ENCODE measurements at regions not wholly inside any gene's neighbourhood (a gene's known extent, or its start where the extent isn't known, plus 50 kb on each side); places are given as distances from the start of the nearest gene placed in this dataset.

DNA sequence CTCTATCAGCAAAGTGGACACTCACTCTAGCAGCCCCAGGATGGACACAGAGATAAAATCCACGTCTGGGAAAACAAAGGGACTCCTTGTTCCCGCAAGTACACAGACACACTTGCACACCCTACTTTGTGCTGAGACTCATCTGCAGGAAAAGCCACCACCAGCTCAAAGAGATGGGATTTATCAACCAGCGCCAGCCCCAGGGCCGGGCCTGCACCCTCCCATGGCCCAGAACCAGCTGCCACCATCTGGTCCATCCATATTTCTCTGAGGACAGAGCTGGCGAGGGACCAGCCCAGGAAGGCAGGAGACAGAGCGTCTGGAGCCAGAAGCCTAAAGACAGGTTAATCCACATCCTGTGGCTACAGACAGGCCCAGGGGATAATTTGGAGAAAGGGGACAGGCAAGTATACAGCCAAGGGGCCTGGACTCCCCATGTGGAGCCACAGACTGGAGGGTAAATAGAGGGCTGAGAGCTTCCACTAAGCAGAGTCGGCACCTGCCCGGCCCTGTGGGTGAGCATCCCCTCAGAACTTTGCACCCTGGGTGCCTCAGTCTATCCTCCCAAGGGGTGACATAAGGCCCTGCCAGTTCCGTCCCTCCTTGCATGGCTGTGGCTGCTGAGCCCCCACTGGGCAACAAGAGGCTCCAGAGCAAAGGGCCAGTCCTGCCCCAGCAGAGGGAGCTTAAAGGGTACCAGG, 233.9 kb downstream of the PTPRU start:
- intact Hi-C loops (cut with DNase I): no loop called here
- no peak for ATAC-seq
- no peak for DNase-seq (ENCODE audit: missing footprints)

DNA sequence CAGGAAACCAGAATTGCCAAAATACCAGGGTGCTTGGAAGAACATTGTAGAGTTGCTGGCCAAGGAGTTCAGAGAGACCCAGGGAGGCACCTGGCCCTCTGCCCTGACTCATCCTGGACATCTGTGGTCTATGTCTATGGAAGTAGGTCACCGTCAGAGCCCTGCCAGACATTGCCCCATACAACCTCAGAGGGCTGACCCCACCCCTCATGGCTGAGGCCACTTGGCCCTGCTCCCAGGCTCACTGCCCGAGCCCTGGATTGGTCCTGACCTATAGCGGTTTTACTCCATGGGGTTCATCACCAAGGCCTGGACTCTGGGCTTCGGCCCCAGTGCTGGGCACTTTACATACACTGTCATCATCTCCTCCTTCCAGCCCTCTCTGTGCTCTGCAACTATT, 233.1 kb downstream of the PTPRU start:
- no peak for ATAC-seq
- intact Hi-C loops (cut with DNase I): no loop called here
- DNase-seq (ENCODE audit: missing footprints): no peak

DNA sequence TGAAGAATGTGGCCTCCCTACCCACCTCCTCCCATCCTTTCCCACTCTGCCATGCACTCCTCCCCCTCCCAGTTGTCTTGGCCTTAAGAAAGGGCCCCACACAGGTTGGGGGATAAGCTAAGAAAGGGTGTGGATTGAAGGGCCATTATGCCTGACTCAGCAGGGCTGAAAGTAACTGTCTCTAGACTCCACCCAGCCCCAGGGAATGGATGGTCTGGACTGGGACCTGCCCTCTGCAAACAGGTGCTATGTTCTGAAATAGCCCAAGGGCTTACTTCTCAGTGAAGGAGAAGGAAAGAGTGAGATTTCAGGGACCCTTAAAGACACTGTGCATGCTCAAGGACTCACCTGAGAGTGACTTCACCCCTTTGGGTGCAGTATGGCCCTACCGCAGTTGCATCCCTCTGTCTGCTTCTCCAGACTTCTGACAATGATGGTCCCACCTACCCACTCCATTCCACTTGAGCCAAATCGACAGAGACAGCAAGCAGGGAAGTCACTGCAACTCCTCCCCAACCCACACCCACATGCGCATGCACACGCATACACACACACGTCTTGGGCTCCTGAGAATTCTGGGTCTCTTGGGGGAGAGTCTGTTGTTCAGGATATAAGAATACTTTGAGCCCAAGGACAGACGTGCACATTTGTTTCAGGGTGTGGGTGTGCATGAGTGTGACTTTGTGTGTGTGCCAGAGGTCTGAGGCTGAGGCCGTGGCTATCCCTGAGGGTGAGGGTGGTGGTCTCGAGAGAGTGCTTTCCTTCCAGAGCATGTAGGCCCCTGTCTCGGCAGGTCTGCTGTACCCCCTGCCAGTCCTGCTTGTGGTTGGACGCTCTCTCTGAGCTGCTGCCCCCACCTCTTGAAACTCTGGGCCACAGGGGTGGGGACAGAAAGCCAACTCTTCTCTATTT, 231.9 kb downstream of the PTPRU start:
- ATAC-seq (no peak), DNase-seq (ENCODE audit: missing footprints) (peak; percentile 26)
- intact Hi-C loops (cut with DNase I): no loop called here

DNA sequence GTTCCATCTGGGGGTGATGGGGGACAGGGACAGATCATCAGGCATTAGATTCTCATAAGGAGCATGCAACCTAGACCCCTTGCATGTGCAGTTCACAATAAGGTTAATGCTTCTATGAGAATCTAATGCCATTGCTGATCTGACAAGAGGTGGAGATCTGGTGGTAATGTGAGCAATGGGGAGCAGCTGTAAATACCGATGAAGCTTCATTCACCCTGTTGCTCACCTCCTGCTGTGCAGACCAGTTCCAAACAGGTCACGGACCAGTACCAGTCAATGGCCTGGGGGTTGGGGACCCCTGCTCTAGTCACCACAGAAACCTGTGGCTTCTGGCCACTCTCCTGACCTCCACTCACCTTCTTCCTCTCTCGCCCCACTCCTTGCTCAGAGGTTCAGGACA, 229.9 kb downstream of the PTPRU start:
- DNase-seq (ENCODE audit: missing footprints) (no peak), ATAC-seq (no peak)
- intact Hi-C loops (cut with DNase I): no loop called here

DNA sequence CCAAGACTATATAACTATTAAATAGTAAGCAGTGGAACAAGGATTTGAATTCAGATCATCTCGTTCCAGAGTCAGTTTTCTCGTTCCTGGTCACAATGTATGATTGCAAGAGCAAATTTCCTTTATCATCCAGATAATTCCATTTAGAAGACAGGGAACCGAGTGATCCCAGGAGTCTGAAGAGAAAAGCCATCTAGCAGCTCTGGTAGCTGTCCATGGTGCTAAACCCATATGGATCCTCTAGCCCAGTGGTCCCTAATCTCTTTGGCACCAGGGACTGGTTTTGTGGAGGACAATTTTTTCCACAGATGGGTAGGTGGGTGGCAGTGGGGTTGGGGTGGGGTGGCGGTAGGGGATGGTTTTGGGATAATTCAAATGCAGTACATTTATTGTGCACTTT, 229.4 kb downstream of the PTPRU start:
- ATAC-seq (no peak), DNase-seq (ENCODE audit: missing footprints) (no peak)
- intact Hi-C loops (cut with DNase I): no loop called here

DNA sequence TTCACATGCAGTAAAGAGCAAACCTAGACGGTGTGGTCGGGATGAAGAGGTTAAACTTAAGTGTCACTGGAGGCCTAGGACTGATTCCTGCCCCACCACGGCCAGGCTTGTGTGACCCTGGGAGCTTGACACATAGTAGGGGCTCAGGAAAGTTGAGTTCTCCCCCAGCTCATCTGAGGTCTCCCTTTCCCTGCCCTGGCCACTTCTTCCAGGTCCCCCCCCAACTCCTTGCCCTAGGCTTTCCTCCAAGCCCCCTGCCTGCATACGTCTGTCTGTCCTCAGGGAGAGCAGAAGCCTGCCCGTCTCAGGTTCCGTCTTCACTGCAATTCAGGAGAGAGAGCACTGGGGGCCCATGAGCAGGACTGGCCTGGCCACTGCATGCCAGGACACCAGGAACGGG, 225.8 kb downstream of the PTPRU start:
- intact Hi-C loops (cut with DNase I): no loop called here
- no peak for DNase-seq (ENCODE audit: missing footprints)
- ATAC-seq: no peak

DNA sequence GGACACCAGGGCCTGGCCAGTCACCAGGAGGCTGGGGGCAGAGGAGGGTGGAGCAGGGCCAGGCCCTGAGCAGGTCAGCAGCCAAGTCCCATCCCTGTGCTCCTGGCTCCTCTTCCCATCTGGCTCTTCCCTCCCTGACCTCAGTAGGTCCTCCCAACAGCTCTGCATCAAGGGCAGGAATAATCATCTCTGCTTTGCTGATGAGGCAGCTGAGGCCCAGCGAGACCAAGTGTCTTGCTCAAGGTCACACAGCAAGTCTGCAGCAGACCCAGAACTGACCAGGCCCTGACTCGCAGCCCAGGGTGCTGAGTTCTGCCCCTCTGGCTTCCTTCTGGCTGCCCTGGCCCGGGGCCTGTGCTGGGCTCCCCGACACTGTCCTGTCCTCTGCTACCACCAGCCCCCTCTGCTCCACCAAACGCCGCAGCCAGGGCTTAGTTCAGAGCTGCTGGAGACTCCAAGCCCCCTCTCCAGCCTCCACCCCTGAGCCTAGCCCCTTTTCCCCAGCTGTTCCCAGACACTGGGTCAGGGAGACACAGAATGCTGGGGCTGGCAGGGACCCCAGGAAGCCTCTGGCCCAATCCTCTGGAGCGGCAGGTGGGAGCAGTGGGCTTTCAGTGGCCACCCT, 224.9 kb downstream of the PTPRU start:
- intact Hi-C loops (cut with DNase I): no loop called here
- ATAC-seq (no peak), DNase-seq (ENCODE audit: missing footprints) (peak; percentile 9)

DNA sequence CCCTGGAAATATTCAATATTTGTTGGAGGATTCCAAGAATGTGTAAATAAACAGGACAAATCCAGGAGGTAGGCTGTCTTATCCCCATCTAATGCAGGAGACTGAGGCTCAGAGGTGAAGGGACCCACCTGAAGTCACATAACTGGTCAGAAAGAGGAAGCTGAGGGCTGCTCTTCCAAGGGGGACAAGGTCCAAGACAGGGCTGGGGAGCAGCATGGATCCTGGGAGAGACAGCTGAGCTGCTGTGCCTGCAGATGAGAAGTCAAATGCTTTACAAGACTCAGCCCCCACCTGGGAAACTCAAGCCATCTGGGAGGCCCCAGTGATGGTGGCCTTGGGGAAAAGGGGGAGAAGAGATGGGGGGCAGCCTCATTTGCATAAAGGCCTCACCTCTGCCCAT, 224.4 kb downstream of the PTPRU start:
- no peak for ATAC-seq
- intact Hi-C loops (cut with DNase I): no loop called here
- DNase-seq (ENCODE audit: missing footprints): peak; percentile 43

DNA sequence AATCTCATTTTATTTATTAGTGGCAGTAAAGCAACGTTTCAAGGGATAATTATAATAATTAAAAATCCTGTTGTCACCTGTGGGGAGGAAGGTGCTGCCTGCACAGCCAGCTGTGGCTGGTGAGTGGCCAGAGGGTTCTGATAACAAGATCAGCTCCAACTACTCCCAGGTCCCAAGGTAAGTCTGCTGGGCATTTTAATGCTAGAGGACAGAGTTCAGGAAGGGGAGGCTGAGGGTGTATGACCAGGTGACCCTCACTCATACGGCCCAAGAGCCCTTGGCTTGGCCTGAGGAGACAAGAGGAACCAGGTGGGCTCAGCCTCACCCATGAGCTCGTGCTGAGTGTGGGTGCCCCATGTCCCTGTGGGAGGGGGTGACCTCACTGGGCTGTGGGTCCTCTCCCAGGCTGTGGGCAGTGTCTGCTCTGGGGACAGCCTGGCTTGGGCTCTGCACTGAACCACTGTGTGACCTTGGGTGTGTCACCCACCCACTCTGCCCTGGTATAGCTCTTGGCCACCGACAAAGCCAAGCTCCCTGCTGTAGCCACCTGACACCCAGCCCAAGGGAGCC, 223.8 kb downstream of the PTPRU start:
- intact Hi-C loops (cut with DNase I): no loop called here
- ATAC-seq (no peak), DNase-seq (ENCODE audit: missing footprints) (no peak)

DNA sequence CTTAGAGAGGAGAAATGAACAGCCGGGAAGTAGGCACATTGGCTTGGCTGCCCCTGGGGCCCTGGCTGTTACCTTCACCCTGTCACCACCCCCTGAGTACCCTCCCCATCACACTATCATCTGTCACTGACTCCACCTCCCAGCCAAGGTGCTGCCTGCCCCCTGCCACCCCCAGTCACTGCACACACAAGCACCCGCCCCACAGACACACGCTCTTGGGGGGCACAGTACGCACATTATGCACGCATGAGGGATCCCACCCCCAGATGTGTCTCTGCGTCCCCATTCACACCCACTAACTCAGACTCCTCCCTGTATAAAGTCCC, 223.3 kb downstream of the PTPRU start:
- ATAC-seq (no peak), DNase-seq (ENCODE audit: missing footprints) (no peak)
- intact Hi-C loops (cut with DNase I): no loop called here

DNA sequence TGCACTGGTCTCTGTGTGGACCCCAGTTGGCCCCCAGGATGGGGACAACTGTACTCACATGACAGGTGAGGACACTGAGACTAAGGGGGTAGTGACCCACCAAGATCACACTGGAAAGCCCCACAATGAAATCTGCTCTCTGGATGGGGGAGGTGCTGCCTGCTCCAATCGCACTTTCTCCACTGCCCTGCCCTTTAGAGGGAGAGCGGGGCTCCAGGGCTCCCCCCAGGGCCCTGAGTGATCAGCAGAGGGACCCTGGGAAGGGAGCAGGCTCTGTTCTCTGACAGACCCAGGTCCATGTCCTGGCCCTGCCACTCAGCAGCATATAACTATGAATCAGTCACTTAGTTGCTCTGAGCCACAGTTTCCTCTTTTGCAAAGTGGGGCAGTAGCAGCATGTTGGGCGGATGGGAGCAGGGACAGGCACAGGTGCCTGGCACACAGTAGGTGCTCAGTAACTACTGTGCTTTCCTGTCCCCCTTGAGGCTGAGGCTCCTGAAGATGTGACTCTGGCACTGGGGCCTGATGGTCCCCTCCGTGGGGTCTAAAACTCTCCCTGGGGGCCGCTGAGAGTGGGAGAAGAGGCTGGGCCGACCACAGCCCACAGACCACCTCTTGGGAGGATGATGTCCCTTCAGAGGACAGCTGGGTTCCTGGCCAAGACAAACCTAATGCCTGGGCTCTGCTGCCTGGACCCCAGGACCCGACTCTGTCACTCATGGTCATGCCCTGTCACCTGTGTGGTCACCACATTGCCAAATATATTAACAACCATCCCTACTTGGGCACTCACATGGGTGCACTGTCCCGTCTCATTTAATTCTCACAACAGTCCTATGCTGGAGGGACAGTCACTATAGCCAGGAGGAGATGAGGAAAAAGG, 222.7 kb downstream of the PTPRU start:
- intact Hi-C loops (cut with DNase I): no loop called here
- no peak for DNase-seq (ENCODE audit: missing footprints)
- no peak for ATAC-seq

DNA sequence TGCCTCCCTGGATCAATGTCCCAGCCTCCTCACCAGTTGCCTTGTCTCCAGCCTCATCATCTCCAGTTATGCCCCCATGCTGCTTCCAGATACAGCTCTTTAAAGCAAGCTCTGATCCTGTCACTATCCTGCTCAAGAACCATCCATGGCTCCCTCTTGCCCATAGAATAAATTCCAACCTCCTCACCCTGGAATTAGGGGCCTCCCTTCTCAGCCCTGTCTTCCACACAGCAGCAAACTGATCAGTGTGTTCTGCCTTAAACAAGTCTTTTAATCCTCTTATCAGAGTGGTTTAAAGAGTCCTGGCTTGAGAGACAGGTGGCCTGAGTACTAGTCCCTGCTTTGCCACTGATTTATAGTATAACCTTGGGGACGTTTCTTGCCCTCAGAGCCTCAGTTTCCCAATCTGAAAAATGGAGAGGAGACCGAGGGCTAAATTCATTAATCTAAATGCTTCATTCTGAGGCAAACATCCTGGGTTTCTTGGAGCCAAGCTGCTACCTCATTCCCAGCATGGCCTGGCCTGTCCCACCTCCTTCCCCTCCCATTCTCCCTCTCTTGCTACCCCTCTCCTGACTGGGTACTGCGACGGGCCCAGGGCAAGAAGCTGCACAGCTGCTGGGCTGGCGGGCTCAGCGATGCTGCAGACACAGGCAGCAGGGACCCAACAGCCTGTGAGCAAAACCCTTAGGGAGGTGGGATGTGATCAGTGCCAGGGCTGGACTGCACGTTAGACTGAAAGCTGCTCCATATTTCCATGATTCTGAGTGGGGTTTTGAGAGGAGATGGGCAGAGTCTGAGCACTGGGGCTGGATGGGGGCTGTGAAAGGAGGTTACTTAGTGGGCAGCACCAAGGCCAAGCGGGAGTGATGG, 221.4 kb downstream of the PTPRU start:
- intact Hi-C loops (cut with DNase I): no loop called here
- ATAC-seq: no peak
- DNase-seq (ENCODE audit: missing footprints): peak; percentile 47

DNA sequence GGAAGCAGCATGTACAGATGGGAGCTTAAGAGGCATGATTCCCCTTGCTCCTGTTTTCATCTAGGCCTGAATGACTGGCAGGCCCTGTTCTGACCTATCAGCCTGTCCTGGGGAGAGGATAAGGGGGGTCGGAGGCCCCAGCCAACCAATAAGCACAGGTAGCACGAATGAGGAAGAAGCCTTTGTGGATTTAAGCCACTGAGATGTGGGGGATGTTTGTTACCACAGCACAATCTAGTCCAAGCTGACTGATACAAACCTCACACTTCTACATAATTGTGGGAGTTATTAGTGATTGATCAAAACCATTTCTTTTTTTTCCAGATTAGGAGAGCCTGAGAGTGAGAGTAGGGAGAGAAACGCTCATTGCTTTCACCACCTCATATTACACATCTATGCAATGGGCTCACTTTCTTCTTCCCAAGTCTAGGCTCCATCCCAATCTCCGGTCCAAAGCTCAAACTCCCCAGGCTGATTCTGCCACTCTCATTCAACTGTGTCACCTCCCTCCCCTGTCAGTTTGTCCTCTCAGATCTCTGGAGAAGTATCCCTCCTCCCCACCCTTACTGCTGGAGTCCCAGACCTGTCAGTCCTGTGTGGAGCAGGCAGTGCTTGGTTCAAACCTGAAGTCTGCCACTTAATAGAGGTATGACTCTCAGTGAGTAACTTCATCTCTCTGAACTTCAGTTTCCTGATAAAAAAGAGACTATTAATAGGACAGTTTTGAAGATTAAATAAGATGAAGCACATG, 220.5 kb downstream of the PTPRU start:
- intact Hi-C loops (cut with DNase I): no loop called here
- ATAC-seq: no peak
- DNase-seq (ENCODE audit: missing footprints): peak; percentile 55

DNA sequence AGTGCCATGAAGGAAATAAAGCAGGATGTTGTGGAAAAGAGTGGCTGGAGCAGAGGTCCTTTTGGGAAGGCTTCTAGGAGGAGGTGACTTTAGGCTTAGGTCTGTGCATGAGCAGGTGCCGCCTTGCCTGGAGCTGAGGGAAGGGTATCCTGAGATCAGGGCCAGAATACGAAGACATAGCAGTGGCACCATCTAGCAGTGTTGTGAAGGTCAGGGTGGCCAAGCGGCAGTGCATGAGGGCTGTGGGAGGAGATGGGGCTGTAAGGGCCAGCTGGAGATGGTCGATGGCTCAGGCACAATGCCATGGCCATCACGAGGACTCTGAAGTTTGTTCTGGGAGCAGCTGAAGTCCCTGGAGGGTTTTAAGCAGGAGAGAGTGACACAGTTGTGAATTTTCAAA, 219.5 kb downstream of the PTPRU start:
- ATAC-seq: no peak
- DNase-seq (ENCODE audit: missing footprints): no peak
- intact Hi-C loops (cut with DNase I): no loop called here

DNA sequence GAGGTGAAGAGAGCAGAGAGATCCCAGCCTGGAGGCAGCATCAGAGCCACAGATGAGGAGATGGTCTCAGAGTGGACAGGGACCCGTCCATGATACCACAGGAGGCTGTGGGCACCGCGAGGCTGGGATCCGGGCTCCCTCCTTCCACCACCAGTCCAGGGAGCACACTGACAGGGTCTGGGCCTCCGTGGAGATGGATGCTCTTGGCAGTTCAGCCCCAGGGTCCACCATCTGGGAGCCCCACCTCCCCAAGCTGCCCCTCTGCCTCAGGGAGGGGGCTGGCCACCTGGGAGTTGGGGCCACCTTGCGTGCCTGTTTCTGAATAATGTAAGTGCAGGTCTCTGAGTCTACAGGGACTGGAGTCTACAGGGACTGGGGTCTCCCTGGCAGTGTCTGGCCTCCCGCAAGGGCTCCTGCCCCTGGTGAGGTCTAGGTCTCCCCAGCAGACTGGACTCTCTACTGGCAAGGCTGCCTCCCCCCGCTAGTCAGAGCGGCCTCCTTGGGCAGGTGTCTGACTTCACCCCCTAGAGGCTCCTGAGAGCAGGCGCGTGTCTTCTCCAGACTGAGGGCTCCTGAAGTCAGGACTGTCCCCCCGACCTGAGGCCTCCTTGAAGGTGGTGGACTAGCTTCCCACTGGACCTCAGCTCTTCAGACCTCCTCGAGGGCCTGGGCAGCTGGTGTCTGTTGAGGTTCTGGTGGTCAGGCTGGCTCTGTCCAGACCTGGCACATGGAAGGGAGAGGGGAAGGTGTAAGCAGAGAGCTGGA, 218.5 kb downstream of the PTPRU start:
- no peak for DNase-seq (ENCODE audit: missing footprints)
- ATAC-seq: no peak
- intact Hi-C loops (cut with DNase I): no loop called here

DNA sequence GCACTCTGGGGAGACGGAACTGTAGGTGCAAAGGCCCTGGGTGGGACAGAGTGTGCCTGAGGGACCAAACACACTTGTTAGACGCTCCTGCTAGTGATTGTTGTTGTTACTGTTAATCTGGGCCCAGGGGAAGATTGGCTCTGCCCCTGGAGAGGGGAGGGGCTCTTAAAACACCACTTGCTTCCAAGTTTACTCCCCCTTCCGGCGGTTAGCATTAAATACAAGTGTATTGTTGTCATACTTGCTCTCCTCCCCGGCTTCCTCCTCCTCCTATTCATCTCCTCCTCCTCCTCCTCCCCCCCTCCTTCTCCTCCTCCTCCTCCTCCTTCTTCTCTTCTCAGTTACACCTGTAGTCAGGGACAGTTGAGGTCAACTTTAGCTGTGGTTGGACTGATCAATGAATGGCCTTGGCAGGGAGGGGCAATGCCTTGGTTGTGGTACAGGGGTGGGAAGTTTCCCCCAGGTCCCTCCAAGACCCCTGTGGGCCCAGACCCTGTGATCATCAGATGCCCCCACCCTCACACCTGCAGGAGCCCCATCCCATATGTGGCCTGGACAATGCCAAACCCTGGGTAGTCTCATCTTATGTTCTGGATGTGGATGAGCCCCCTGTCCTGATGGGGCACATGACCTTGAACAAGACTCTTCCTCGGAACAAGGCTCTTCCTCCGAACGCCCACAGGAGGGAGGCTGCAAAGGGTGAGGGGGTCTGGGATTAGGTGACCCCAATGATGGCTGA, 217.3 kb downstream of the PTPRU start:
- intact Hi-C loops (cut with DNase I): no loop called here
- DNase-seq (ENCODE audit: missing footprints): no peak
- ATAC-seq: peak; percentile 32
